ENCODE measurements at regions not wholly inside any gene's neighbourhood (a gene's known extent, or its start where the extent isn't known, plus 50 kb on each side); places are given as distances from the start of the nearest gene placed in this dataset.

DNA sequence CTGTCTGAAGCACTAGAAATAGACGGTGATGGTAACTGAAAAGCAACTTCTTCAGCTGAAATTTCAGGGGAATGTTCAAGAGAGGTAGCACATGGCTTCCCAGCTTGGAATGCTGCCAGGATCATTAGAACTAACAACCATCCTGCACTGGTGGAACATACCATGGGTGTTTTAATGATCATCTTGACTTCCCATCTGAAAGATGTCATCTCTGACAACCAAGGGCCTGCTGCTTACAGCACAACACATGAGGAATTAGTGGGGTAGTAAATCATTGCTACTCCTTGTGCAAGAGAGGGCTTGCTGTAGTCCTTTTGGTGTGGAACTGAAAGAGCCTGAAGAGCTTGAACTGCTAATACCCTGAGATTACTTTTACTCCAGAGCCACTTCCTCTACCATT, 853.7 kb downstream of the MCTP2 start:
- ATAC-seq: no peak
- Mint-ChIP-seq H3K4me3 (no peak overlapping the region), H3K9me3 (peaks cover 10% of the 10 kb centered on the region; the same call in 1 of the 2 replicates), H3K4me1 (0 out of 2 replicates have a peak, but pooled peaks cover 3% of the 10 kb centered on the region), H3K27ac (no peak overlapping the region), H3K27me3 (ENCODE audit: low read depth) (no peaks in the 10 kb centered on the region), H3K36me3 (no peaks in the 10 kb centered on the region)
- CTCF ChIA-PET: no interaction called here
- no peak for DNase-seq (ENCODE audit: low spot score)
- POLR2A ChIA-PET: no interaction called here
- TF ChIP-seq, protein P1, sequence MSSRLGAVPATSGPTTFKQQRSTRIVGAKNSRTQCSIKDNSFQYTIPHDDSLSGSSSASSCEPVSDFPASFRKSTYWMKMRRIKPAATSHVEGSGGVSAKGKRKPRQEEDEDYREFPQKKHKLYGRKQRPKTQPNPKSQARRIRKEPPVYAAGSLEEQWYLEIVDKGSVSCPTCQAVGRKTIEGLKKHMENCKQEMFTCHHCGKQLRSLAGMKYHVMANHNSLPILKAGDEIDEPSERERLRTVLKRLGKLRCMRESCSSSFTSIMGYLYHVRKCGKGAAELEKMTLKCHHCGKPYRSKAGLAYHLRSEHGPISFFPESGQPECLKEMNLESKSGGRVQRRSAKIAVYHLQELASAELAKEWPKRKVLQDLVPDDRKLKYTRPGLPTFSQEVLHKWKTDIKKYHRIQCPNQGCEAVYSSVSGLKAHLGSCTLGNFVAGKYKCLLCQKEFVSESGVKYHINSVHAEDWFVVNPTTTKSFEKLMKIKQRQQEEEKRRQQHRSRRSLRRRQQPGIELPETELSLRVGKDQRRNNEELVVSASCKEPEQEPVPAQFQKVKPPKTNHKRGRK (CRISPR knock-in tag; IDR thresholded peaks at IDR 0.05; ENCODE audit: borderline replicate concordance): no peak
- TF ChIP-seq SP1 (CRISPR knock-in tag; conservative IDR thresholded peaks at IDR 0.05) (no peak), CREM (CRISPR knock-in tag; IDR thresholded peaks at IDR 0.05) (no peak), ZNF423 (CRISPR knock-in tag; IDR thresholded peaks at IDR 0.05) (no peak), TCF7 (CRISPR knock-in tag; IDR thresholded peaks at IDR 0.05; ENCODE audit: low read depth) (no peak), FOXP1 (CRISPR knock-in tag; IDR thresholded peaks at IDR 0.05; ENCODE audit: borderline replicate concordance) (no peak), NFE2L1 (CRISPR knock-in tag; IDR thresholded peaks at IDR 0.05) (no peak)
- TF ChIP-seq, protein P2, sequence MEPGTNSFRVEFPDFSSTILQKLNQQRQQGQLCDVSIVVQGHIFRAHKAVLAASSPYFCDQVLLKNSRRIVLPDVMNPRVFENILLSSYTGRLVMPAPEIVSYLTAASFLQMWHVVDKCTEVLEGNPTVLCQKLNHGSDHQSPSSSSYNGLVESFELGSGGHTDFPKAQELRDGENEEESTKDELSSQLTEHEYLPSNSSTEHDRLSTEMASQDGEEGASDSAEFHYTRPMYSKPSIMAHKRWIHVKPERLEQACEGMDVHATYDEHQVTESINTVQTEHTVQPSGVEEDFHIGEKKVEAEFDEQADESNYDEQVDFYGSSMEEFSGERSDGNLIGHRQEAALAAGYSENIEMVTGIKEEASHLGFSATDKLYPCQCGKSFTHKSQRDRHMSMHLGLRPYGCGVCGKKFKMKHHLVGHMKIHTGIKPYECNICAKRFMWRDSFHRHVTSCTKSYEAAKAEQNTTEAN (CRISPR knock-in tag; IDR thresholded peaks at IDR 0.05): no peak
- TF ChIP-seq, protein P3, sequence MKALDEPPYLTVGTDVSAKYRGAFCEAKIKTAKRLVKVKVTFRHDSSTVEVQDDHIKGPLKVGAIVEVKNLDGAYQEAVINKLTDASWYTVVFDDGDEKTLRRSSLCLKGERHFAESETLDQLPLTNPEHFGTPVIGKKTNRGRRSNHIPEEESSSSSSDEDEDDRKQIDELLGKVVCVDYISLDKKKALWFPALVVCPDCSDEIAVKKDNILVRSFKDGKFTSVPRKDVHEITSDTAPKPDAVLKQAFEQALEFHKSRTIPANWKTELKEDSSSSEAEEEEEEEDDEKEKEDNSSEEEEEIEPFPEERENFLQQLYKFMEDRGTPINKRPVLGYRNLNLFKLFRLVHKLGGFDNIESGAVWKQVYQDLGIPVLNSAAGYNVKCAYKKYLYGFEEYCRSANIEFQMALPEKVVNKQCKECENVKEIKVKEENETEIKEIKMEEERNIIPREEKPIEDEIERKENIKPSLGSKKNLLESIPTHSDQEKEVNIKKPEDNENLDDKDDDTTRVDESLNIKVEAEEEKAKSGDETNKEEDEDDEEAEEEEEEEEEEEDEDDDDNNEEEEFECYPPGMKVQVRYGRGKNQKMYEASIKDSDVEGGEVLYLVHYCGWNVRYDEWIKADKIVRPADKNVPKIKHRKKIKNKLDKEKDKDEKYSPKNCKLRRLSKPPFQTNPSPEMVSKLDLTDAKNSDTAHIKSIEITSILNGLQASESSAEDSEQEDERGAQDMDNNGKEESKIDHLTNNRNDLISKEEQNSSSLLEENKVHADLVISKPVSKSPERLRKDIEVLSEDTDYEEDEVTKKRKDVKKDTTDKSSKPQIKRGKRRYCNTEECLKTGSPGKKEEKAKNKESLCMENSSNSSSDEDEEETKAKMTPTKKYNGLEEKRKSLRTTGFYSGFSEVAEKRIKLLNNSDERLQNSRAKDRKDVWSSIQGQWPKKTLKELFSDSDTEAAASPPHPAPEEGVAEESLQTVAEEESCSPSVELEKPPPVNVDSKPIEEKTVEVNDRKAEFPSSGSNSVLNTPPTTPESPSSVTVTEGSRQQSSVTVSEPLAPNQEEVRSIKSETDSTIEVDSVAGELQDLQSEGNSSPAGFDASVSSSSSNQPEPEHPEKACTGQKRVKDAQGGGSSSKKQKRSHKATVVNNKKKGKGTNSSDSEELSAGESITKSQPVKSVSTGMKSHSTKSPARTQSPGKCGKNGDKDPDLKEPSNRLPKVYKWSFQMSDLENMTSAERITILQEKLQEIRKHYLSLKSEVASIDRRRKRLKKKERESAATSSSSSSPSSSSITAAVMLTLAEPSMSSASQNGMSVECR (CRISPR knock-in tag; IDR thresholded peaks at IDR 0.05; ENCODE audit: borderline replicate concordance): no peak
- TF ChIP-seq, protein P4, sequence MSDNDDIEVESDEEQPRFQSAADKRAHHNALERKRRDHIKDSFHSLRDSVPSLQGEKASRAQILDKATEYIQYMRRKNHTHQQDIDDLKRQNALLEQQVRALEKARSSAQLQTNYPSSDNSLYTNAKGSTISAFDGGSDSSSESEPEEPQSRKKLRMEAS (CRISPR knock-in tag; IDR thresholded peaks at IDR 0.05): no peak
- TF ChIP-seq, protein P5, sequence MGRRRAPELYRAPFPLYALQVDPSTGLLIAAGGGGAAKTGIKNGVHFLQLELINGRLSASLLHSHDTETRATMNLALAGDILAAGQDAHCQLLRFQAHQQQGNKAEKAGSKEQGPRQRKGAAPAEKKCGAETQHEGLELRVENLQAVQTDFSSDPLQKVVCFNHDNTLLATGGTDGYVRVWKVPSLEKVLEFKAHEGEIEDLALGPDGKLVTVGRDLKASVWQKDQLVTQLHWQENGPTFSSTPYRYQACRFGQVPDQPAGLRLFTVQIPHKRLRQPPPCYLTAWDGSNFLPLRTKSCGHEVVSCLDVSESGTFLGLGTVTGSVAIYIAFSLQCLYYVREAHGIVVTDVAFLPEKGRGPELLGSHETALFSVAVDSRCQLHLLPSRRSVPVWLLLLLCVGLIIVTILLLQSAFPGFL (CRISPR knock-in tag; IDR thresholded peaks at IDR 0.05; ENCODE audit: borderline replicate concordance): no peak
- TF ChIP-seq, protein P6, sequence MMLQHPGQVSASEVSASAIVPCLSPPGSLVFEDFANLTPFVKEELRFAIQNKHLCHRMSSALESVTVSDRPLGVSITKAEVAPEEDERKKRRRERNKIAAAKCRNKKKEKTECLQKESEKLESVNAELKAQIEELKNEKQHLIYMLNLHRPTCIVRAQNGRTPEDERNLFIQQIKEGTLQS (CRISPR knock-in tag; conservative IDR thresholded peaks at IDR 0.05): no peak
- TF ChIP-seq, protein P7, sequence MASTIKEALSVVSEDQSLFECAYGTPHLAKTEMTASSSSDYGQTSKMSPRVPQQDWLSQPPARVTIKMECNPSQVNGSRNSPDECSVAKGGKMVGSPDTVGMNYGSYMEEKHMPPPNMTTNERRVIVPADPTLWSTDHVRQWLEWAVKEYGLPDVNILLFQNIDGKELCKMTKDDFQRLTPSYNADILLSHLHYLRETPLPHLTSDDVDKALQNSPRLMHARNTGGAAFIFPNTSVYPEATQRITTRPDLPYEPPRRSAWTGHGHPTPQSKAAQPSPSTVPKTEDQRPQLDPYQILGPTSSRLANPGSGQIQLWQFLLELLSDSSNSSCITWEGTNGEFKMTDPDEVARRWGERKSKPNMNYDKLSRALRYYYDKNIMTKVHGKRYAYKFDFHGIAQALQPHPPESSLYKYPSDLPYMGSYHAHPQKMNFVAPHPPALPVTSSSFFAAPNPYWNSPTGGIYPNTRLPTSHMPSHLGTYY (CRISPR knock-in tag; IDR thresholded peaks at IDR 0.05): no peak
- TF ChIP-seq, protein P8, sequence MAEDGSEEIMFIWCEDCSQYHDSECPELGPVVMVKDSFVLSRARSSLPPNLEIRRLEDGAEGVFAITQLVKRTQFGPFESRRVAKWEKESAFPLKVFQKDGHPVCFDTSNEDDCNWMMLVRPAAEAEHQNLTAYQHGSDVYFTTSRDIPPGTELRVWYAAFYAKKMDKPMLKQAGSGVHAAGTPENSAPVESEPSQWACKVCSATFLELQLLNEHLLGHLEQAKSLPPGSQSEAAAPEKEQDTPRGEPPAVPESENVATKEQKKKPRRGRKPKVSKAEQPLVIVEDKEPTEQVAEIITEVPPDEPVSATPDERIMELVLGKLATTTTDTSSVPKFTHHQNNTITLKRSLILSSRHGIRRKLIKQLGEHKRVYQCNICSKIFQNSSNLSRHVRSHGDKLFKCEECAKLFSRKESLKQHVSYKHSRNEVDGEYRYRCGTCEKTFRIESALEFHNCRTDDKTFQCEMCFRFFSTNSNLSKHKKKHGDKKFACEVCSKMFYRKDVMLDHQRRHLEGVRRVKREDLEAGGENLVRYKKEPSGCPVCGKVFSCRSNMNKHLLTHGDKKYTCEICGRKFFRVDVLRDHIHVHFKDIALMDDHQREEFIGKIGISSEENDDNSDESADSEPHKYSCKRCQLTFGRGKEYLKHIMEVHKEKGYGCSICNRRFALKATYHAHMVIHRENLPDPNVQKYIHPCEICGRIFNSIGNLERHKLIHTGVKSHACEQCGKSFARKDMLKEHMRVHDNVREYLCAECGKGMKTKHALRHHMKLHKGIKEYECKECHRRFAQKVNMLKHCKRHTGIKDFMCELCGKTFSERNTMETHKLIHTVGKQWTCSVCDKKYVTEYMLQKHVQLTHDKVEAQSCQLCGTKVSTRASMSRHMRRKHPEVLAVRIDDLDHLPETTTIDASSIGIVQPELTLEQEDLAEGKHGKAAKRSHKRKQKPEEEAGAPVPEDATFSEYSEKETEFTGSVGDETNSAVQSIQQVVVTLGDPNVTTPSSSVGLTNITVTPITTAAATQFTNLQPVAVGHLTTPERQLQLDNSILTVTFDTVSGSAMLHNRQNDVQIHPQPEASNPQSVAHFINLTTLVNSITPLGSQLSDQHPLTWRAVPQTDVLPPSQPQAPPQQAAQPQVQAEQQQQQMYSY (CRISPR knock-in tag; IDR thresholded peaks at IDR 0.05): no peak
- TF ChIP-seq, protein P9, sequence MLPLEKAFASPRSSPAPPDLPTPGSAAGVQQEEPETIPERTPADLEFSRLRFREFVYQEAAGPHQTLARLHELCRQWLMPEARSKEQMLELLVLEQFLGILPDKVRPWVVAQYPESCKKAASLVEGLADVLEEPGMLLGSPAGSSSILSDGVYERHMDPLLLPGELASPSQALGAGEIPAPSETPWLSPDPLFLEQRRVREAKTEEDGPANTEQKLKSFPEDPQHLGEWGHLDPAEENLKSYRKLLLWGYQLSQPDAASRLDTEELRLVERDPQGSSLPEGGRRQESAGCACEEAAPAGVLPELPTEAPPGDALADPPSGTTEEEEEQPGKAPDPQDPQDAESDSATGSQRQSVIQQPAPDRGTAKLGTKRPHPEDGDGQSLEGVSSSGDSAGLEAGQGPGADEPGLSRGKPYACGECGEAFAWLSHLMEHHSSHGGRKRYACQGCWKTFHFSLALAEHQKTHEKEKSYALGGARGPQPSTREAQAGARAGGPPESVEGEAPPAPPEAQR (CRISPR knock-in tag; IDR thresholded peaks at IDR 0.05): no peak
- TF ChIP-seq, protein P10, sequence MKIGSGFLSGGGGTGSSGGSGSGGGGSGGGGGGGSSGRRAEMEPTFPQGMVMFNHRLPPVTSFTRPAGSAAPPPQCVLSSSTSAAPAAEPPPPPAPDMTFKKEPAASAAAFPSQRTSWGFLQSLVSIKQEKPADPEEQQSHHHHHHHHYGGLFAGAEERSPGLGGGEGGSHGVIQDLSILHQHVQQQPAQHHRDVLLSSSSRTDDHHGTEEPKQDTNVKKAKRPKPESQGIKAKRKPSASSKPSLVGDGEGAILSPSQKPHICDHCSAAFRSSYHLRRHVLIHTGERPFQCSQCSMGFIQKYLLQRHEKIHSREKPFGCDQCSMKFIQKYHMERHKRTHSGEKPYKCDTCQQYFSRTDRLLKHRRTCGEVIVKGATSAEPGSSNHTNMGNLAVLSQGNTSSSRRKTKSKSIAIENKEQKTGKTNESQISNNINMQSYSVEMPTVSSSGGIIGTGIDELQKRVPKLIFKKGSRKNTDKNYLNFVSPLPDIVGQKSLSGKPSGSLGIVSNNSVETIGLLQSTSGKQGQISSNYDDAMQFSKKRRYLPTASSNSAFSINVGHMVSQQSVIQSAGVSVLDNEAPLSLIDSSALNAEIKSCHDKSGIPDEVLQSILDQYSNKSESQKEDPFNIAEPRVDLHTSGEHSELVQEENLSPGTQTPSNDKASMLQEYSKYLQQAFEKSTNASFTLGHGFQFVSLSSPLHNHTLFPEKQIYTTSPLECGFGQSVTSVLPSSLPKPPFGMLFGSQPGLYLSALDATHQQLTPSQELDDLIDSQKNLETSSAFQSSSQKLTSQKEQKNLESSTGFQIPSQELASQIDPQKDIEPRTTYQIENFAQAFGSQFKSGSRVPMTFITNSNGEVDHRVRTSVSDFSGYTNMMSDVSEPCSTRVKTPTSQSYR (CRISPR knock-in tag; IDR thresholded peaks at IDR 0.05): no peak
